A549 (cell line): ENCODE measurements at regions not wholly inside any gene's neighbourhood (a gene's known extent, or its start where the extent isn't known, plus 50 kb on each side); places are given as distances from the start of the nearest gene placed in this dataset.

Experiments
- CEBPB ChIP-seq, 2 experiments: fragments of >200 bp in 1 of 2; sonication (Bioruptor Twin) in 1 of 2; formaldehyde crosslinking in 1 of 2; IDR thresholded peaks; 2 replicates each; pipeline ENCODE4 v1.6.1; 2012 to 2016
- E2F6 ChIP-seq: IDR thresholded peaks from 2 replicates; pipeline ENCODE4 v1.6.1; 2012; ENCODE audit warnings: low read depth, borderline replicate concordance
- EHF ChIP-seq: fragments of 250-450 bp; sonication (Bioruptor Pico); IDR thresholded peaks from 2 replicates; pipeline ENCODE4 v1.5.0; 2020; ENCODE audit warnings: mild to moderate bottlenecking
- JUNB ChIP-seq: fragments of >200 bp; sonication (Bioruptor Twin); formaldehyde crosslinking; IDR thresholded peaks from 2 replicates; pipeline ENCODE4 v1.6.1; 2016
- MAZ ChIP-seq: fragments of 150-350 bp; IDR thresholded peaks from 2 replicates; pipeline ENCODE4 v1.6.1; 2014; ENCODE audit warnings: antibody characterized with exemption, low read depth, low read length, borderline replicate concordance
- MYC ChIP-seq: IDR thresholded peaks from 2 replicates; pipeline ENCODE4 v1.6.1; 2012; ENCODE audit warnings: mild to moderate bottlenecking, inconsistent platforms, low read length, improper control_type of control experiment, borderline replicate concordance
- PHF8 ChIP-seq: fragments of 200-600 bp; sonication (generic); IDR thresholded peaks from 2 replicates; pipeline ENCODE4 v1.6.1; 2016; ENCODE audit warnings: low read depth, mild to moderate bottlenecking, antibody characterized with exemption, moderate library complexity, borderline replicate concordance
- POLR2A ChIP-seq: IDR thresholded peaks from 2 replicates; pipeline ENCODE4 v1.6.1; 2012; ENCODE audit warnings: mild to moderate bottlenecking, low read length
- RFX5 ChIP-seq: fragments of 450-650 bp; IDR thresholded peaks from 2 replicates; pipeline ENCODE4 v1.7.1; 2014; ENCODE audit warnings: antibody characterized with exemption, mild to moderate bottlenecking, moderate library complexity
- ZC3H11A ChIP-seq: fragments of 450-650 bp; IDR thresholded peaks from 2 replicates; pipeline ENCODE4 v1.6.1; 2014; ENCODE audit warnings: antibody characterized with exemption, mild to moderate bottlenecking
- TF ChIP-seq, protein P1 (sequence below): fragments of 250-450 bp; sonication (Bioruptor Pico); IDR thresholded peaks from 2 replicates; pipeline ENCODE4 v1.5.0; 2020; ENCODE audit warnings: low read depth, mild to moderate bottlenecking, moderate library complexity
- TF ChIP-seq, protein P2 (sequence below): fragments of >200 bp; sonication (Bioruptor Twin); formaldehyde crosslinking; IDR thresholded peaks from 3 replicates; pipeline ENCODE4 v1.5.1; 2016
- TF ChIP-seq, protein P3 (sequence below): IDR thresholded peaks from 2 replicates; pipeline ENCODE4 v1.6.1; 2012
- TF ChIP-seq, protein P4 (sequence below): fragments of 200-600 bp; sonication (generic); IDR thresholded peaks from 2 replicates; pipeline ENCODE4 v1.6.1; 2016; ENCODE audit warnings: antibody characterized with exemption, mild to moderate bottlenecking, moderate library complexity

GRCh38 chrX:69074726-69075125, 90.5 kb downstream of the PJA1 start:
- no peak for TF ChIP-seq MYC
- TF ChIP-seq POLR2A: no peak
- TF ChIP-seq MAZ: no peak
- TF ChIP-seq, protein P1, sequence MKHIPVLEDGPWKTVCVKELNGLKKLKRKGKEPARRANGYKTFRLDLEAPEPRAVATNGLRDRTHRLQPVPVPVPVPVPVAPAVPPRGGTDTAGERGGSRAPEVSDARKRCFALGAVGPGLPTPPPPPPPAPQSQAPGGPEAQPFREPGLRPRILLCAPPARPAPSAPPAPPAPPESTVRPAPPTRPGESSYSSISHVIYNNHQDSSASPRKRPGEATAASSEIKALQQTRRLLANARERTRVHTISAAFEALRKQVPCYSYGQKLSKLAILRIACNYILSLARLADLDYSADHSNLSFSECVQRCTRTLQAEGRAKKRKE (CRISPR knock-in tag): no peak
- TF ChIP-seq, protein P2, sequence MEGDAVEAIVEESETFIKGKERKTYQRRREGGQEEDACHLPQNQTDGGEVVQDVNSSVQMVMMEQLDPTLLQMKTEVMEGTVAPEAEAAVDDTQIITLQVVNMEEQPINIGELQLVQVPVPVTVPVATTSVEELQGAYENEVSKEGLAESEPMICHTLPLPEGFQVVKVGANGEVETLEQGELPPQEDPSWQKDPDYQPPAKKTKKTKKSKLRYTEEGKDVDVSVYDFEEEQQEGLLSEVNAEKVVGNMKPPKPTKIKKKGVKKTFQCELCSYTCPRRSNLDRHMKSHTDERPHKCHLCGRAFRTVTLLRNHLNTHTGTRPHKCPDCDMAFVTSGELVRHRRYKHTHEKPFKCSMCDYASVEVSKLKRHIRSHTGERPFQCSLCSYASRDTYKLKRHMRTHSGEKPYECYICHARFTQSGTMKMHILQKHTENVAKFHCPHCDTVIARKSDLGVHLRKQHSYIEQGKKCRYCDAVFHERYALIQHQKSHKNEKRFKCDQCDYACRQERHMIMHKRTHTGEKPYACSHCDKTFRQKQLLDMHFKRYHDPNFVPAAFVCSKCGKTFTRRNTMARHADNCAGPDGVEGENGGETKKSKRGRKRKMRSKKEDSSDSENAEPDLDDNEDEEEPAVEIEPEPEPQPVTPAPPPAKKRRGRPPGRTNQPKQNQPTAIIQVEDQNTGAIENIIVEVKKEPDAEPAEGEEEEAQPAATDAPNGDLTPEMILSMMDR: no peak
- TF ChIP-seq E2F6: no peak
- TF ChIP-seq ZC3H11A: no peak
- no peak for TF ChIP-seq CEBPB (IDR thresholded peaks at IDR 0.05)
- TF ChIP-seq, protein P3, sequence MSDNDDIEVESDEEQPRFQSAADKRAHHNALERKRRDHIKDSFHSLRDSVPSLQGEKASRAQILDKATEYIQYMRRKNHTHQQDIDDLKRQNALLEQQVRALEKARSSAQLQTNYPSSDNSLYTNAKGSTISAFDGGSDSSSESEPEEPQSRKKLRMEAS: no peak
- no peak for TF ChIP-seq JUNB
- TF ChIP-seq RFX5: no peak
- TF ChIP-seq PHF8: no peak
- TF ChIP-seq, protein P4, sequence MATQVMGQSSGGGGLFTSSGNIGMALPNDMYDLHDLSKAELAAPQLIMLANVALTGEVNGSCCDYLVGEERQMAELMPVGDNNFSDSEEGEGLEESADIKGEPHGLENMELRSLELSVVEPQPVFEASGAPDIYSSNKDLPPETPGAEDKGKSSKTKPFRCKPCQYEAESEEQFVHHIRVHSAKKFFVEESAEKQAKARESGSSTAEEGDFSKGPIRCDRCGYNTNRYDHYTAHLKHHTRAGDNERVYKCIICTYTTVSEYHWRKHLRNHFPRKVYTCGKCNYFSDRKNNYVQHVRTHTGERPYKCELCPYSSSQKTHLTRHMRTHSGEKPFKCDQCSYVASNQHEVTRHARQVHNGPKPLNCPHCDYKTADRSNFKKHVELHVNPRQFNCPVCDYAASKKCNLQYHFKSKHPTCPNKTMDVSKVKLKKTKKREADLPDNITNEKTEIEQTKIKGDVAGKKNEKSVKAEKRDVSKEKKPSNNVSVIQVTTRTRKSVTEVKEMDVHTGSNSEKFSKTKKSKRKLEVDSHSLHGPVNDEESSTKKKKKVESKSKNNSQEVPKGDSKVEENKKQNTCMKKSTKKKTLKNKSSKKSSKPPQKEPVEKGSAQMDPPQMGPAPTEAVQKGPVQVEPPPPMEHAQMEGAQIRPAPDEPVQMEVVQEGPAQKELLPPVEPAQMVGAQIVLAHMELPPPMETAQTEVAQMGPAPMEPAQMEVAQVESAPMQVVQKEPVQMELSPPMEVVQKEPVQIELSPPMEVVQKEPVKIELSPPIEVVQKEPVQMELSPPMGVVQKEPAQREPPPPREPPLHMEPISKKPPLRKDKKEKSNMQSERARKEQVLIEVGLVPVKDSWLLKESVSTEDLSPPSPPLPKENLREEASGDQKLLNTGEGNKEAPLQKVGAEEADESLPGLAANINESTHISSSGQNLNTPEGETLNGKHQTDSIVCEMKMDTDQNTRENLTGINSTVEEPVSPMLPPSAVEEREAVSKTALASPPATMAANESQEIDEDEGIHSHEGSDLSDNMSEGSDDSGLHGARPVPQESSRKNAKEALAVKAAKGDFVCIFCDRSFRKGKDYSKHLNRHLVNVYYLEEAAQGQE: no peak
- no peak for TF ChIP-seq EHF (CRISPR knock-in tag)
